ENCODE measurements at regions not wholly inside any gene's neighbourhood (a gene's known extent, or its start where the extent isn't known, plus 50 kb on each side); places are given as distances from the start of the nearest gene placed in this dataset.

- no peak for TF ChIP-seq CTCF (IDR thresholded peaks at IDR 0.05)
- no peak for TF ChIP-seq POLR2A (IDR thresholded peaks at IDR 0.05)
Observed at GRCh38 chr15:35956056-35956455, 410.1 kb upstream of the DPH6 start.

Measured in esophagus squamous epithelium (tissue), 4 donors.